ENCODE measurements at regions not wholly inside any gene's neighbourhood (a gene's known extent, or its start where the extent isn't known, plus 50 kb on each side); places are given as distances from the start of the nearest gene placed in this dataset.

DNA sequence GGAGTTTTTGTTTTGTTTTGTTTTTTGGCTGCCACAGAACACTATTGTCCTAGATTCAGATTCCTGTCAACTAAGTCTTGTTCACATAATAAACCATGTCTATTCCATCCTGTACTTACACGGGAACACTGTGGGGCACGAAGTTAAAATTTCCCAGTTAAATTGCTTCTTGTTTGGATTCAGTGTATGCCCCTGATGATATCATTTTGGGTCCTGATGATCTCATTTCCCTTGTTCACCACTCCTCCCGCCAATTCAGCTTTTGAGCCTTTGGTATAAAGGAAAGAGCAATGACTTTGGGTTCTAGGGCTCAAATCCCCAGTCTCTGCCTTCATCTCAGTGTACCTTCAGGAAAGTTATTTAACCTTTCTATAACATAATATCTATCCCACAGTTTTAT is 333.5 kb downstream of the FBXW7 start:
- TF ChIP-seq, protein P1, sequence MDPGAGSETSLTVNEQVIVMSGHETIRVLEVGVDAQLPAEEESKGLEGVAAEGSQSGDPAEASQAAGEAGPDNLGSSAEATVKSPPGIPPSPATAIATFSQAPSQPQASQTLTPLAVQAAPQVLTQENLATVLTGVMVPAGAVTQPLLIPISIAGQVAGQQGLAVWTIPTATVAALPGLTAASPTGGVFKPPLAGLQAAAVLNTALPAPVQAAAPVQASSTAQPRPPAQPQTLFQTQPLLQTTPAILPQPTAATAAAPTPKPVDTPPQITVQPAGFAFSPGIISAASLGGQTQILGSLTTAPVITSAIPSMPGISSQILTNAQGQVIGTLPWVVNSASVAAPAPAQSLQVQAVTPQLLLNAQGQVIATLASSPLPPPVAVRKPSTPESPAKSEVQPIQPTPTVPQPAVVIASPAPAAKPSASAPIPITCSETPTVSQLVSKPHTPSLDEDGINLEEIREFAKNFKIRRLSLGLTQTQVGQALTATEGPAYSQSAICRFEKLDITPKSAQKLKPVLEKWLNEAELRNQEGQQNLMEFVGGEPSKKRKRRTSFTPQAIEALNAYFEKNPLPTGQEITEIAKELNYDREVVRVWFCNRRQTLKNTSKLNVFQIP (CRISPR knock-in tag; IDR thresholded peaks at IDR 0.05; ENCODE audit: borderline replicate concordance, low read depth) = no peak
- TF ChIP-seq, protein P2, sequence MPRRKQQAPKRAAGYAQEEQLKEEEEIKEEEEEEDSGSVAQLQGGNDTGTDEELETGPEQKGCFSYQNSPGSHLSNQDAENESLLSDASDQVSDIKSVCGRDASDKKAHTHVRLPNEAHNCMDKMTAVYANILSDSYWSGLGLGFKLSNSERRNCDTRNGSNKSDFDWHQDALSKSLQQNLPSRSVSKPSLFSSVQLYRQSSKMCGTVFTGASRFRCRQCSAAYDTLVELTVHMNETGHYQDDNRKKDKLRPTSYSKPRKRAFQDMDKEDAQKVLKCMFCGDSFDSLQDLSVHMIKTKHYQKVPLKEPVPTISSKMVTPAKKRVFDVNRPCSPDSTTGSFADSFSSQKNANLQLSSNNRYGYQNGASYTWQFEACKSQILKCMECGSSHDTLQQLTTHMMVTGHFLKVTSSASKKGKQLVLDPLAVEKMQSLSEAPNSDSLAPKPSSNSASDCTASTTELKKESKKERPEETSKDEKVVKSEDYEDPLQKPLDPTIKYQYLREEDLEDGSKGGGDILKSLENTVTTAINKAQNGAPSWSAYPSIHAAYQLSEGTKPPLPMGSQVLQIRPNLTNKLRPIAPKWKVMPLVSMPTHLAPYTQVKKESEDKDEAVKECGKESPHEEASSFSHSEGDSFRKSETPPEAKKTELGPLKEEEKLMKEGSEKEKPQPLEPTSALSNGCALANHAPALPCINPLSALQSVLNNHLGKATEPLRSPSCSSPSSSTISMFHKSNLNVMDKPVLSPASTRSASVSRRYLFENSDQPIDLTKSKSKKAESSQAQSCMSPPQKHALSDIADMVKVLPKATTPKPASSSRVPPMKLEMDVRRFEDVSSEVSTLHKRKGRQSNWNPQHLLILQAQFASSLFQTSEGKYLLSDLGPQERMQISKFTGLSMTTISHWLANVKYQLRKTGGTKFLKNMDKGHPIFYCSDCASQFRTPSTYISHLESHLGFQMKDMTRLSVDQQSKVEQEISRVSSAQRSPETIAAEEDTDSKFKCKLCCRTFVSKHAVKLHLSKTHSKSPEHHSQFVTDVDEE (CRISPR knock-in tag; IDR thresholded peaks at IDR 0.05) = no peak
- no peak for ATAC-seq

DNA sequence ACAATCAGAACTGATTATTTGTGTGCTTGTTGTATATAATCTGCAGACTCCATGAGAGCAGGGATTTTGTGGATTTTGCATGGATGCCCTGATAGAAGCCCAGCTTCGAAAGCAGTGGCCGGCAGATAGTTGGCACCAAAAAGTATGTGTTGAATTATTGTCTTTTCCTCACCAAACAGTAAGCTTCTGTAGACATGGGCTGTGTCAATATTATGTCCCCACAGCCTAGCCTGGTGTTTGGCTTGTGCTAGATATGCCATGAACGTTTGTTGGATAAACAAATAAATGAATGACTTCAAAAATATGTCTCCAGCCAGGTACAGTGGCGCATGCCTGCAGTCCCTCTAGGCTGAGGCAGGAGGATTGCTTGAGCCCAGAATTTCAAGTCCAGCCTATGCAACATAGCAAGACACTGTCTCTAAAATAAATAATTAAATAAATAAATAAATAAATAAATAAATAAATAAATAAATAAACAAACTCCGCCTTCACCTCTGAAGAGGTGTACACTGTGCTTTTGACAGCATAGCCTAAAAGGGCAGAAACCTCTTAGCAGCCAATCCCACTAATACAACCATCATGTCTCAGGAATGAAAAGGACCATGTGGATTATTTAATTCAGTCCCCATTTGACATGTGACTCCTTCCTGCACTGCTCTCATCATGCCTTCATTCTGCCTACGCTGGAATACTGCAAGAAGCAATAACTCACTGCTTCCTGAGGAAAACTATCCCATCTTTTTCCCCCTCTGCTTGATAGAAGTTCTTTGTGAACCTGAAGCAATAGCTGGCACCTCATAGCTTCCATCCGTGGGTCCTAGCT is 335.2 kb downstream of the FBXW7 start:
- TF ChIP-seq ZFP30 (CRISPR knock-in tag; IDR thresholded peaks at IDR 0.05) = no peak
- TF ChIP-seq ARNTL (CRISPR knock-in tag; IDR thresholded peaks at IDR 0.05; ENCODE audit: borderline replicate concordance, low read depth) = no peak
- TF ChIP-seq, protein P2 (CRISPR knock-in tag; IDR thresholded peaks at IDR 0.05) = no peak
- no peak for TF ChIP-seq RARB (CRISPR knock-in tag; IDR thresholded peaks at IDR 0.05)
- no peak for TF ChIP-seq ISL1 (CRISPR knock-in tag; IDR thresholded peaks at IDR 0.05)
- no peak for TF ChIP-seq PPARA (CRISPR knock-in tag; IDR thresholded peaks at IDR 0.05; ENCODE audit: borderline replicate concordance)
- TF ChIP-seq, protein P3, sequence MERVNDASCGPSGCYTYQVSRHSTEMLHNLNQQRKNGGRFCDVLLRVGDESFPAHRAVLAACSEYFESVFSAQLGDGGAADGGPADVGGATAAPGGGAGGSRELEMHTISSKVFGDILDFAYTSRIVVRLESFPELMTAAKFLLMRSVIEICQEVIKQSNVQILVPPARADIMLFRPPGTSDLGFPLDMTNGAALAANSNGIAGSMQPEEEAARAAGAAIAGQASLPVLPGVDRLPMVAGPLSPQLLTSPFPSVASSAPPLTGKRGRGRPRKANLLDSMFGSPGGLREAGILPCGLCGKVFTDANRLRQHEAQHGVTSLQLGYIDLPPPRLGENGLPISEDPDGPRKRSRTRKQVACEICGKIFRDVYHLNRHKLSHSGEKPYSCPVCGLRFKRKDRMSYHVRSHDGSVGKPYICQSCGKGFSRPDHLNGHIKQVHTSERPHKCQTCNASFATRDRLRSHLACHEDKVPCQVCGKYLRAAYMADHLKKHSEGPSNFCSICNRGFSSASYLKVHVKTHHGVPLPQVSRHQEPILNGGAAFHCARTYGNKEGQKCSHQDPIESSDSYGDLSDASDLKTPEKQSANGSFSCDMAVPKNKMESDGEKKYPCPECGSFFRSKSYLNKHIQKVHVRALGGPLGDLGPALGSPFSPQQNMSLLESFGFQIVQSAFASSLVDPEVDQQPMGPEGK (CRISPR knock-in tag; IDR thresholded peaks at IDR 0.05; ENCODE audit: borderline replicate concordance) = no peak
- TF ChIP-seq SNAI2 (CRISPR knock-in tag; IDR thresholded peaks at IDR 0.05) = no peak
- TF ChIP-seq ESRRG (CRISPR knock-in tag; IDR thresholded peaks at IDR 0.05) = no peak
- no peak for TF ChIP-seq GLIS3 (CRISPR knock-in tag; IDR thresholded peaks at IDR 0.05)
- TF ChIP-seq, protein P4, sequence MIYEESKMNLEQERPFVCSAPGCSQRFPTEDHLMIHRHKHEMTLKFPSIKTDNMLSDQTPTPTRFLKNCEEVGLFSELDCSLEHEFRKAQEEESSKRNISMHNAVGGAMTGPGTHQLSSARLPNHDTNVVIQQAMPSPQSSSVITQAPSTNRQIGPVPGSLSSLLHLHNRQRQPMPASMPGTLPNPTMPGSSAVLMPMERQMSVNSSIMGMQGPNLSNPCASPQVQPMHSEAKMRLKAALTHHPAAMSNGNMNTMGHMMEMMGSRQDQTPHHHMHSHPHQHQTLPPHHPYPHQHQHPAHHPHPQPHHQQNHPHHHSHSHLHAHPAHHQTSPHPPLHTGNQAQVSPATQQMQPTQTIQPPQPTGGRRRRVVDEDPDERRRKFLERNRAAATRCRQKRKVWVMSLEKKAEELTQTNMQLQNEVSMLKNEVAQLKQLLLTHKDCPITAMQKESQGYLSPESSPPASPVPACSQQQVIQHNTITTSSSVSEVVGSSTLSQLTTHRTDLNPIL (CRISPR knock-in tag; IDR thresholded peaks at IDR 0.05; ENCODE audit: low read depth) = no peak
- TF ChIP-seq ZNF565 (CRISPR knock-in tag; conservative IDR thresholded peaks at IDR 0.05; ENCODE audit: low read depth) = no peak
- no peak for TF ChIP-seq OSR1 (CRISPR knock-in tag; IDR thresholded peaks at IDR 0.05)
- no peak for TF ChIP-seq ZC3H10 (CRISPR knock-in tag; IDR thresholded peaks at IDR 0.05)
- no peak for ATAC-seq

DNA sequence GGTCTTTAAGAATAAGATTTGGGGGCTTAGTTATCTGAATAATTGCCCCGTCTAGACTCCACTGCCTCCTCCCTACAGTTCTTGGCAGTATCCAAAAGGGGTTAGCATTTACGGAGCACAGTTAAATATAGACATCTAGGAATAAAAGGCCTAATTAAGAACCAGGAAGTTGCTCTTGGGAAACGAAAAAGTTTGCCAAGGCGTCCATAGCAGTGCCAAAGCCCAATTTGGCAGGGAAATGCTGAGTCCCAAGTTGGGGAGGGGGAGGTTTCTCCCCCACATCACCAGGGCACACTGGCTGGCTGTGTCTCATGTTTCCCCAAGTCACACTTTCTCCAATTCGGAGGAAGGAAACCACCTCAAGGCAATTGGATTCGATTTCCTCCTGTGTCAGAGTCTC is 338.7 kb downstream of the FBXW7 start:
- TF ChIP-seq ZC3H10 (CRISPR knock-in tag; IDR thresholded peaks at IDR 0.05) (no peak), OSR1 (CRISPR knock-in tag; IDR thresholded peaks at IDR 0.05) (no peak), GLIS3 (CRISPR knock-in tag; IDR thresholded peaks at IDR 0.05) (no peak), TOX (CRISPR knock-in tag; IDR thresholded peaks at IDR 0.05; ENCODE audit: borderline replicate concordance) (no peak), ZNF70 (CRISPR knock-in tag; IDR thresholded peaks at IDR 0.05) (no peak), ESRRG (CRISPR knock-in tag; IDR thresholded peaks at IDR 0.05) (no peak), ZNF8 (CRISPR knock-in tag; IDR thresholded peaks at IDR 0.05) (no peak), TCF4 (CRISPR knock-in tag; IDR thresholded peaks at IDR 0.05; ENCODE audit: borderline replicate concordance) (no peak), ZFP30 (CRISPR knock-in tag; IDR thresholded peaks at IDR 0.05) (no peak)
- TF ChIP-seq, protein P4 (CRISPR knock-in tag; IDR thresholded peaks at IDR 0.05; ENCODE audit: low read depth) = no peak
- TF ChIP-seq, protein P3 (CRISPR knock-in tag; IDR thresholded peaks at IDR 0.05; ENCODE audit: borderline replicate concordance) = no peak
- TF ChIP-seq, protein P1 (CRISPR knock-in tag; IDR thresholded peaks at IDR 0.05; ENCODE audit: borderline replicate concordance, low read depth) = no peak
- no peak for ATAC-seq
